GM23338 (cell line): ENCODE measurements at regions not wholly inside any gene's neighbourhood (a gene's known extent, or its start where the extent isn't known, plus 50 kb on each side); places are given as distances from the start of the nearest gene placed in this dataset.

Source experiments
- ATAC-seq: fragments of 200-7000 bp; cut with Tn5 transposase; 3 replicates; pipeline ENCODE4 v1.9.1; 2020
- DNase-seq: peaks from one replicate; pipeline ENCODE4 v3.0.0-alpha.2; 2015; ENCODE audit warnings: low spot score
- H2AFZ ChIP-seq: fragments of 200-600 bp; sonication (generic); 2 replicates; pipeline ENCODE4 v1.8.0; 2016; ENCODE audit warnings: antibody characterized with exemption, mild to moderate bottlenecking, moderate library complexity
- H3F3A ChIP-seq: fragments of 200-600 bp; sonication (generic); replicated peaks from 2 replicates; pipeline ENCODE4 v1.8.0; 2017; ENCODE audit warnings: antibody characterized with exemption, mixed run types, low read depth
- H3K27ac ChIP-seq: fragments of 200-600 bp; sonication (generic); 2 replicates; pipeline ENCODE4 v1.6.1; 2016; ENCODE audit warnings: low read depth
- H3K27me3 ChIP-seq: fragments of 200-600 bp; sonication (generic); 2 replicates; pipeline ENCODE4 v1.8.0; 2016; ENCODE audit warnings: mild to moderate bottlenecking, mixed run types, moderate library complexity; ENCODE audit not compliant: insufficient read depth
- H3K36me3 ChIP-seq: fragments of 200-600 bp; sonication (generic); 2 replicates; pipeline ENCODE4 v1.8.0; 2016; ENCODE audit warnings: mild to moderate bottlenecking; ENCODE audit not compliant: insufficient read depth
- H3K4me1 ChIP-seq: fragments of 200-600 bp; sonication (generic); 2 replicates; pipeline ENCODE4 v1.8.0; 2016; ENCODE audit warnings: mild to moderate bottlenecking, moderate library complexity; ENCODE audit not compliant: insufficient read depth
- H3K4me2 ChIP-seq: fragments of 200-600 bp; sonication (generic); 2 replicates; pipeline ENCODE4 v1.7.1; 2017; ENCODE audit warnings: mixed run types
- H3K4me3 ChIP-seq: fragments of 200-600 bp; sonication (generic); 2 replicates; pipeline ENCODE4 v1.6.1; 2016; ENCODE audit warnings: mixed run types
- H3K79me2 ChIP-seq: fragments of 200-600 bp; sonication (generic); replicated peaks from 2 replicates; pipeline ENCODE4 v1.8.0; 2017; ENCODE audit warnings: mild to moderate bottlenecking; ENCODE audit not compliant: insufficient read depth
- H3K9me2 ChIP-seq: fragments of 200-600 bp; sonication (generic); 2 replicates; pipeline ENCODE4 v1.8.0; 2017; ENCODE audit not compliant: insufficient read depth
- H4K20me1 ChIP-seq: fragments of 200-600 bp; sonication (generic); replicated peaks from 2 replicates; pipeline ENCODE4 v1.8.0; 2017; ENCODE audit warnings: mild to moderate bottlenecking; ENCODE audit not compliant: insufficient read depth
- H3K27ac Mint-ChIP-seq: 2 replicates; pipeline ENCODE4 v1.8.0; 2020; ENCODE audit warnings: inconsistent platforms, mild to moderate bottlenecking, moderate library complexity, mixed read lengths
- H3K27me3 Mint-ChIP-seq: 3 replicates; pipeline ENCODE4 v1.8.0; 2022; ENCODE audit warnings: low read depth, mild to moderate bottlenecking, moderate library complexity, mixed read lengths, inconsistent platforms; ENCODE audit not compliant: insufficient read depth, poor library complexity
- H3K36me3 Mint-ChIP-seq: 3 replicates; pipeline ENCODE4 v1.8.0; 2021; ENCODE audit warnings: low read depth, mild to moderate bottlenecking, inconsistent platforms, moderate library complexity, mixed read lengths
- H3K4me1 Mint-ChIP-seq: 3 replicates; pipeline ENCODE4 v1.8.0; 2020; ENCODE audit warnings: mild to moderate bottlenecking, inconsistent platforms, mixed read lengths
- H3K4me3 Mint-ChIP-seq: 3 replicates; pipeline ENCODE4 v1.8.0; 2021; ENCODE audit warnings: moderate library complexity, mild to moderate bottlenecking, inconsistent platforms, mixed read lengths
- H3K9me3 Mint-ChIP-seq: 3 replicates; pipeline ENCODE4 v1.8.0; 2020; ENCODE audit warnings: moderate library complexity, mild to moderate bottlenecking, inconsistent platforms, mixed read lengths
- EZH2 ChIP-seq: fragments of 200-600 bp; sonication (generic); IDR thresholded peaks from one replicate; pipeline ENCODE4 v1.8.0; 2017; ENCODE audit warnings: antibody characterized with exemption, mild to moderate bottlenecking, low read depth; ENCODE audit not compliant: unreplicated experiment
- EZH2phosphoT487 ChIP-seq: fragments of 200-600 bp; sonication (generic); IDR thresholded peaks from one replicate; pipeline ENCODE4 v1.8.1; 2018; ENCODE audit warnings: antibody characterized with exemption; ENCODE audit not compliant: unreplicated experiment
- JUNB ChIP-seq: IDR thresholded peaks from one replicate; pipeline ENCODE4 v1.6.1; 2016; ENCODE audit warnings: antibody characterized with exemption; ENCODE audit not compliant: unreplicated experiment
- NANOG ChIP-seq: IDR thresholded peaks from 2 replicates; pipeline ENCODE4 v1.6.1; 2016; ENCODE audit warnings: antibody characterized with exemption, borderline replicate concordance
- POLR2AphosphoS5 ChIP-seq: IDR thresholded peaks from 2 replicates; pipeline ENCODE4 v1.6.1; 2016; ENCODE audit warnings: antibody characterized with exemption, low read depth
- ZNF114 ChIP-seq: fragments of 250-450 bp; sonication (Bioruptor Pico); IDR thresholded peaks from 2 replicates; pipeline ENCODE4 v1.5.0; 2020; ENCODE audit warnings: mild to moderate bottlenecking, moderate library complexity
- TF ChIP-seq, protein P1 (sequence below): IDR thresholded peaks from 2 replicates; pipeline ENCODE4 v1.6.1; 2016; ENCODE audit warnings: antibody characterized with exemption
- TF ChIP-seq, protein P2 (sequence below): fragments of 250-450 bp; sonication (Bioruptor Pico); IDR thresholded peaks from 2 replicates; pipeline ENCODE4 v1.5.0; 2020; ENCODE audit warnings: mild to moderate bottlenecking, moderate library complexity

- H3K9me2 ChIP-seq, result peaks cover 10% of the 10 kb centered on the region; the same call in 1 of the 2 replicates
- no peak overlapping the region for H3K4me3 Mint-ChIP-seq
- ATAC-seq, result no peak
- TF ChIP-seq ZNF114, result no peak
- no peak for TF ChIP-seq JUNB
- no peak for TF ChIP-seq POLR2AphosphoS5
- TF ChIP-seq EZH2phosphoT487, result no peak
- TF ChIP-seq NANOG, result no peak
- TF ChIP-seq, protein P1, sequence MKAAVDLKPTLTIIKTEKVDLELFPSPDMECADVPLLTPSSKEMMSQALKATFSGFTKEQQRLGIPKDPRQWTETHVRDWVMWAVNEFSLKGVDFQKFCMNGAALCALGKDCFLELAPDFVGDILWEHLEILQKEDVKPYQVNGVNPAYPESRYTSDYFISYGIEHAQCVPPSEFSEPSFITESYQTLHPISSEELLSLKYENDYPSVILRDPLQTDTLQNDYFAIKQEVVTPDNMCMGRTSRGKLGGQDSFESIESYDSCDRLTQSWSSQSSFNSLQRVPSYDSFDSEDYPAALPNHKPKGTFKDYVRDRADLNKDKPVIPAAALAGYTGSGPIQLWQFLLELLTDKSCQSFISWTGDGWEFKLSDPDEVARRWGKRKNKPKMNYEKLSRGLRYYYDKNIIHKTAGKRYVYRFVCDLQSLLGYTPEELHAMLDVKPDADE, result no peak
- TF ChIP-seq, protein P2, sequence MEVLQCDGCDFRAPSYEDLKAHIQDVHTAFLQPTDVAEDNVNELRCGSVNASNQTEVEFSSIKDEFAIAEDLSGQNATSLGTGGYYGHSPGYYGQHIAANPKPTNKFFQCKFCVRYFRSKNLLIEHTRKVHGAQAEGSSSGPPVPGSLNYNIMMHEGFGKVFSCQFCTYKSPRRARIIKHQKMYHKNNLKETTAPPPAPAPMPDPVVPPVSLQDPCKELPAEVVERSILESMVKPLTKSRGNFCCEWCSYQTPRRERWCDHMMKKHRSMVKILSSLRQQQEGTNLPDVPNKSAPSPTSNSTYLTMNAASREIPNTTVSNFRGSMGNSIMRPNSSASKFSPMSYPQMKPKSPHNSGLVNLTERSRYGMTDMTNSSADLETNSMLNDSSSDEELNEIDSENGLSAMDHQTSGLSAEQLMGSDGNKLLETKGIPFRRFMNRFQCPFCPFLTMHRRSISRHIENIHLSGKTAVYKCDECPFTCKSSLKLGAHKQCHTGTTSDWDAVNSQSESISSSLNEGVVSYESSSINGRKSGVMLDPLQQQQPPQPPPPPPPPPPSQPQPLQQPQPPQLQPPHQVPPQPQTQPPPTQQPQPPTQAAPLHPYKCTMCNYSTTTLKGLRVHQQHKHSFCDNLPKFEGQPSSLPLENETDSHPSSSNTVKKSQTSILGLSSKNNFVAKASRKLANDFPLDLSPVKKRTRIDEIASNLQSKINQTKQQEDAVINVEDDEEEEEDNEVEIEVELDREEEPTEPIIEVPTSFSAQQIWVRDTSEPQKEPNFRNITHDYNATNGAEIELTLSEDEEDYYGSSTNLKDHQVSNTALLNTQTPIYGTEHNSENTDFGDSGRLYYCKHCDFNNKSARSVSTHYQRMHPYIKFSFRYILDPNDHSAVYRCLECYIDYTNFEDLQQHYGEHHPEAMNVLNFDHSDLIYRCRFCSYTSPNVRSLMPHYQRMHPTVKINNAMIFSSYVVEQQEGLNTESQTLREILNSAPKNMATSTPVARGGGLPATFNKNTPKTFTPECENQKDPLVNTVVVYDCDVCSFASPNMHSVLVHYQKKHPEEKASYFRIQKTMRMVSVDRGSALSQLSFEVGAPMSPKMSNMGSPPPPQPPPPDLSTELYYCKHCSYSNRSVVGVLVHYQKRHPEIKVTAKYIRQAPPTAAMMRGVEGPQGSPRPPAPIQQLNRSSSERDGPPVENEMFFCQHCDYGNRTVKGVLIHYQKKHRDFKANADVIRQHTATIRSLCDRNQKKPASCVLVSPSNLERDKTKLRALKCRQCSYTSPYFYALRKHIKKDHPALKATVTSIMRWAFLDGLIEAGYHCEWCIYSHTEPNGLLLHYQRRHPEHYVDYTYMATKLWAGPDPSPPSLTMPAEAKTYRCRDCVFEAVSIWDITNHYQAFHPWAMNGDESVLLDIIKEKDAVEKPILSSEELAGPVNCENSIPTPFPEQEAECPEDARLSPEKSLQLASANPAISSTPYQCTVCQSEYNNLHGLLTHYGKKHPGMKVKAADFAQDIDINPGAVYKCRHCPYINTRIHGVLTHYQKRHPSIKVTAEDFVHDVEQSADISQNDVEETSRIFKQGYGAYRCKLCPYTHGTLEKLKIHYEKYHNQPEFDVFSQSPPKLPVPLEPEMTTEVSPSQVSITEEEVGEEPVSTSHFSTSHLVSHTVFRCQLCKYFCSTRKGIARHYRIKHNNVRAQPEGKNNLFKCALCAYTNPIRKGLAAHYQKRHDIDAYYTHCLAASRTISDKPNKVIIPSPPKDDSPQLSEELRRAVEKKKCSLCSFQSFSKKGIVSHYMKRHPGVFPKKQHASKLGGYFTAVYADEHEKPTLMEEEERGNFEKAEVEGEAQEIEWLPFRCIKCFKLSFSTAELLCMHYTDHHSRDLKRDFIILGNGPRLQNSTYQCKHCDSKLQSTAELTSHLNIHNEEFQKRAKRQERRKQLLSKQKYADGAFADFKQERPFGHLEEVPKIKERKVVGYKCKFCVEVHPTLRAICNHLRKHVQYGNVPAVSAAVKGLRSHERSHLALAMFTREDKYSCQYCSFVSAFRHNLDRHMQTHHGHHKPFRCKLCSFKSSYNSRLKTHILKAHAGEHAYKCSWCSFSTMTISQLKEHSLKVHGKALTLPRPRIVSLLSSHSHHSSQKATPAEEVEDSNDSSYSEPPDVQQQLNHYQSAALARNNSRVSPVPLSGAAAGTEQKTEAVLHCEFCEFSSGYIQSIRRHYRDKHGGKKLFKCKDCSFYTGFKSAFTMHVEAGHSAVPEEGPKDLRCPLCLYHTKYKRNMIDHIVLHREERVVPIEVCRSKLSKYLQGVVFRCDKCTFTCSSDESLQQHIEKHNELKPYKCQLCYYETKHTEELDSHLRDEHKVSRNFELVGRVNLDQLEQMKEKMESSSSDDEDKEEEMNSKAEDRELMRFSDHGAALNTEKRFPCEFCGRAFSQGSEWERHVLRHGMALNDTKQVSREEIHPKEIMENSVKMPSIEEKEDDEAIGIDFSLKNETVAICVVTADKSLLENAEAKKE (CRISPR knock-in tag), result no peak
- TF ChIP-seq EZH2, result no peak
- no peak overlapping the region for H3K27ac Mint-ChIP-seq
- no peaks in the 10 kb centered on the region for H3K79me2 ChIP-seq
- no peaks in the 10 kb centered on the region for H4K20me1 ChIP-seq
- no peaks in the 10 kb centered on the region for H3K4me1 ChIP-seq
- peaks cover 5% of the 10 kb centered on the region; the same call in 1 of the 3 replicates for H3K4me1 Mint-ChIP-seq
- no peak for DNase-seq
- no peaks in the 10 kb centered on the region for H3K36me3 ChIP-seq
- no peaks in the 10 kb centered on the region for H3K27me3 Mint-ChIP-seq
- no peaks in the 10 kb centered on the region for H3K36me3 Mint-ChIP-seq
- peaks cover 11% of the 10 kb centered on the region; the same call in 1 of the 3 replicates for H3K9me3 Mint-ChIP-seq
- H3K27me3 ChIP-seq, result no peaks in the 10 kb centered on the region
- no peaks in the 10 kb centered on the region for H3F3A ChIP-seq
- no peak overlapping the region for H3K4me2 ChIP-seq
- H2AFZ ChIP-seq, result no peak overlapping the region
- no peak overlapping the region for H3K4me3 ChIP-seq
- no peak overlapping the region for H3K27ac ChIP-seq
Observed at GRCh38 chr4:52317361-52317879, 266.3 kb downstream of the SPATA18 start.
